ENCODE measurements at regions not wholly inside any gene's neighbourhood (a gene's known extent, or its start where the extent isn't known, plus 50 kb on each side); places are given as distances from the start of the nearest gene placed in this dataset.

GRCh38 chr9:109910671-109911518 is 130.9 kb downstream of the PALM2AKAP2 start:
- no peak for TF ChIP-seq FOXA1 (IDR thresholded peaks at IDR 0.05)
- TF ChIP-seq TARDBP (IDR thresholded peaks at IDR 0.05), result no peak
